SK-N-MC (cell line): ENCODE measurements at regions not wholly inside any gene's neighbourhood (a gene's known extent, or its start where the extent isn't known, plus 50 kb on each side); places are given as distances from the start of the nearest gene placed in this dataset.

ENCODE experiments used
- DNase-seq: peaks from one replicate; pipeline ENCODE4 v3.0.0-alpha.2; 2011; ENCODE audit warnings: low read depth, low spot score
- H3K27ac ChIP-seq: fragments of 200-600 bp; sonication (generic); 2 replicates; pipeline ENCODE4 v1.5.1; 2016; ENCODE audit warnings: mixed run types
- H3K36me3 ChIP-seq: fragments of 200-600 bp; sonication (generic); 2 replicates; pipeline ENCODE4 v1.6.1; 2017; ENCODE audit warnings: antibody characterized with exemption, low read length, mixed read lengths; ENCODE audit not compliant: insufficient read depth
- H3K4me3 ChIP-seq: fragments of 200-600 bp; sonication (generic); 2 replicates; pipeline ENCODE4 v1.5.1; 2016
- H3K9ac ChIP-seq: fragments of 200-600 bp; sonication (generic); 2 replicates; pipeline ENCODE4 v1.8.0; 2017; ENCODE audit warnings: mixed run types, mixed read lengths; ENCODE audit not compliant: insufficient read length
- H3K9me3 ChIP-seq: fragments of 200-600 bp; sonication (generic); 2 replicates; pipeline ENCODE4 v1.6.1; 2017; ENCODE audit warnings: low read depth, mild to moderate bottlenecking, antibody characterized with exemption, low read length, moderate library complexity, mixed read lengths
- EZH2 ChIP-seq: fragments of 200-600 bp; sonication (generic); IDR thresholded peaks from one replicate; pipeline ENCODE4 v1.6.1; 2017; ENCODE audit warnings: antibody characterized with exemption
- FOXP2 ChIP-seq: optimal IDR thresholded peaks from 2 replicates; pipeline ENCODE3; 2011; ENCODE audit warnings: mild to moderate bottlenecking, moderate library complexity; ENCODE audit not compliant: insufficient read depth; ENCODE audit errors: extremely low read length, control extremely low read depth
- POLR2AphosphoS5 ChIP-seq: IDR thresholded peaks from 2 replicates; pipeline ENCODE4 v1.6.1; 2012; ENCODE audit warnings: mild to moderate bottlenecking, low read depth, low read length, borderline replicate concordance

DNA sequence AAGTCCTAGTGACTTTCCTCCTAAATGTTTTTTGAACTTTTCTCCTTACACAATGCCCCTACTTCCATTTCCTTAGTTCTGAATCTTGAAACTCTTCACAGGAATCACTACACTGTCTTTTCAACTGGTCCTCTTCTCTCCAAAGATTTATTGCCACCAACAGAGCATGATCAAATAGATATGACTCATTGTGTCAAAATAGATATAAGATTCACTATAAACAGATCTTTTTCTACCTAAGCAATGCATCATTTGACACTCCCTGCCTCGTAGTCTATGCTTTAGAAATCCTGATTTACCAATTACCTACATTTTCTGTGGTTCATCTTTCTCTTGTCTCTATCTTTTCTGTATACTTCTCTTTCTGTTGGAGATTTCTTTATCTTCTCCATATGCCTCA, 789.6 kb upstream of the SLIT2 start:
- TF ChIP-seq EZH2 (no peak), FOXP2 (no peak), POLR2AphosphoS5 (no peak)
- no peak overlapping the region for H3K9ac ChIP-seq
- no peak for DNase-seq
- H3K9me3 ChIP-seq: no peaks in the 10 kb centered on the region
- no peaks in the 10 kb centered on the region for H3K36me3 ChIP-seq
- no peak overlapping the region for H3K4me3 ChIP-seq
- H3K27ac ChIP-seq: no peak overlapping the region

DNA sequence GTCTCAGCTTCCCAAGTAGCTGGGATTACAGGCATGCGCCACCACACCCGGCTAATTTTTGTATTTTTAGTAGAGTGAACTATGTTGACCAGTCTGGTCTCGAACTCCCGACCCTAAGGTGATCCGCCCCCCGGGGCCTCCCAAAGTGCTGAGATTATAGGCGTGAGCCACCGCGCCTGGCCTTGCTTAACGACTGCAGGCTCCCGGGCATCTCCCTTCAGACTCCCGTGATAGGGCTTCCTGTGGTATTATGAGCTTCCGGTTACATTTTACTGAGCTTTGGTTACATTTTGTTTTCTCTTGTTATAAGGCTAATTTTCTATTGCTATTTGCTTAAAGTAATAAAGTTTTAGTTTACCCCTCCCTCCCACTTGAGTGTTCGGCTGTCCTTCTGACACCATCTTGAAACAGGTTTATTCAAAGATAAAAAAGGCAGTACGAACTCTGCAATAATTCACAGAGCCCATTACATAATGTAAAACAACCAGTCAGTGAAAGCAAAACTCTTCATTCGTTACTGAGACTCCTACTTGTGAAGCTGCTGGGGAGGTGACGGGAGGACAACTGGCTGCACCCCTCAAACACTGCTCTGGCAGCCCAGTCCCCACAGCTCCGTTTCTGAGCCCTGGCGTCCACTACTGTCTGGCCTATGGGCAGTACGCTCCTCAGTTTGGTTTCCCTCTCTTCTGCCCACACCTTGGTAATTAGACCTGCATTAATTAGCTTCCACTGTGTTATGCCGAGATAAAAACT, 795.7 kb upstream of the SLIT2 start:
- TF ChIP-seq POLR2AphosphoS5 (no peak), FOXP2 (no peak), EZH2 (no peak)
- no peak for DNase-seq

DNA sequence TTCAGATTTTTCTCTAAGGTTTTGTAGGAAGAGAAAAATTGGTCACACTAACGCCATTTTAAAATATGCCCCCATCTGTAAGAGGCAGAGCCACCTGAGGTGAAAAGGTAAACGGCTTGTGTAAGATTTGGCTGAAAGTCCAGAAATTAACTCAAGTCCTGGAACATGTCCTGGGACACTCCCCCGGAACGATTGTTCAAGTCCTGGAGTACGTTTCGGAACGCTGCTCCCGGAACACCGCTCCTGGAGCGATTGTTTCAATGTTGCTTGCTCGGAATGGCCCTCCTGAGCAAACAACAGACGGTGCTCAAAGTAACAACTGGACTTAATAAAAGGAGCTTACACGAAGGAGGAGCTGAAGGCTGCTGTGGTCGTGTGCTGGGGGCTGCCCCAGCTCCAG, 796.5 kb upstream of the SLIT2 start:
- H3K9ac ChIP-seq: no peak overlapping the region

More for the DNA sequence above, 795.7 kb upstream of the SLIT2 start:
- H3K36me3 ChIP-seq: no peaks in the 10 kb centered on the region
- no peak overlapping the region for H3K9ac ChIP-seq
- no peaks in the 10 kb centered on the region for H3K9me3 ChIP-seq
- no peak overlapping the region for H3K27ac ChIP-seq
- no peak overlapping the region for H3K4me3 ChIP-seq

DNA sequence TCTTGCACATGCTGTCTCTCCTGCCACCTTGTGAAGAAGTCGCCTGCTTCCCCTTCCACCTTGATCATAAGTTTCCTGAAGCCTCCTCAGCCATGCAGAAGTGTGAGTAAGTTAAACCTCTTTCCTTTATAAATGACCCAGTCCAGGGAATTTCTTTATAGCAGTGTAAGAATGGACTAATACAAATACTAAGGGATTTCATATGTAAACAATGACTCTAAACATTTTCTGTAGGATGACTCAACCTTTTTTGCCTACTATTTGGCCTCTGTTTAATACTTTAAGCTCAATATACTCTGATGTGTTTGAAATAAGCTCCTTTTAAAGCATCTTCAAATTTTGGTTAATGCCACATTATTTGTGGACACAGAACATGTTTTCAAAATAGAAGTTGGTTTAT, 813.5 kb upstream of the SLIT2 start:
- TF ChIP-seq POLR2AphosphoS5: no peak
- no peak for TF ChIP-seq EZH2
- TF ChIP-seq FOXP2: no peak
- DNase-seq: no peak
- no peak overlapping the region for H3K9ac ChIP-seq
- H3K27ac ChIP-seq: no peak overlapping the region
- H3K36me3 ChIP-seq: no peaks in the 10 kb centered on the region
- H3K4me3 ChIP-seq: no peak overlapping the region
- no peaks in the 10 kb centered on the region for H3K9me3 ChIP-seq

More for the DNA sequence above, 796.5 kb upstream of the SLIT2 start:
- DNase-seq: no peak
- TF ChIP-seq POLR2AphosphoS5: no peak
- H3K4me3 ChIP-seq: no peak overlapping the region
- H3K27ac ChIP-seq: no peak overlapping the region
- no peaks in the 10 kb centered on the region for H3K9me3 ChIP-seq
- H3K36me3 ChIP-seq: no peaks in the 10 kb centered on the region

DNA sequence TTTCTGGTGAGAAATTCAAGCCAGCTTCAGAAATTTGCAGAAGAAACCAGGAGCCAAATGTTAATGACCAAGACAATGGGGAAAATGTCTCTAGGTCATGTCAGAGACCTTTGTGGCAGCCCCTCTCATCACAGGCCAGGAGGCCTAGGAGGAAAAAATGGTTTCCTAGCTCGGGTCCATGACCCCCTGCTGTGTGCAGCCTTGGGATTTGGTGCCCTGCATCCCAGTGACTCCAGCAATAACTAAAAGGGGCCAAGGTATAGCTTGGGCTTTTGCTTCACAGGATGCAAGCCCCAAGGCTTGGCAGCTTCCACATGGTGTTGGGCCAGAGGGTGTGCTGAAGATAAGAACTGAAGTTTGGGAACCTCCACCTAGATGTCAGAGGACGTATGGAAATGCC, 814.7 kb upstream of the SLIT2 start:
- Histone ChIP-seq H3K4me3 (no peak overlapping the region), H3K27ac (no peak overlapping the region), H3K9ac (no peak overlapping the region), H3K36me3 (no peaks in the 10 kb centered on the region), H3K9me3 (no peaks in the 10 kb centered on the region)
- TF ChIP-seq EZH2 (no peak), POLR2AphosphoS5 (no peak), FOXP2 (no peak)
- DNase-seq: no peak

DNA sequence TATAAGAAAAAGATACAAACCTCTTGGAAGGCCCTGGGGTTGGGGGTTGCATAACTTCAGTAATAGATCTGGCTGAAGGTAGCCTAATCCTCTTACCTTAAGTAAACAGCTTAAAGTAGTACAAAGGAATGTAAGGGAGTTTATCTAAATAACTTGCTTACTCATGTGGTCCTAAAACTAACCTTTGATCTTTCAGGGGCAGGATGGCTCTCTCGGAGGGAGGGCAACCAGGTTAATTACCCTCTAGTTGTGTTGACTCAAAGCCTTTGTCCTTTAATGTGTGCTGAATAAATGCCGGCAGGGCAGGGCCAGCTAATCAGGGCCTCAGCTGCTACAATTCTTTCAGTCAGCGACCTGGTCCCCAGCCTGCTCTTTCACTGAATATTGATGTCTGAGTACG, 822.0 kb upstream of the SLIT2 start:
- Histone ChIP-seq H3K36me3 (no peaks in the 10 kb centered on the region), H3K4me3 (no peak overlapping the region), H3K27ac (no peak overlapping the region), H3K9ac (no peak overlapping the region), H3K9me3 (no peaks in the 10 kb centered on the region)
- TF ChIP-seq FOXP2: no peak
- TF ChIP-seq EZH2: no peak
- TF ChIP-seq POLR2AphosphoS5: no peak
- no peak for DNase-seq

DNA sequence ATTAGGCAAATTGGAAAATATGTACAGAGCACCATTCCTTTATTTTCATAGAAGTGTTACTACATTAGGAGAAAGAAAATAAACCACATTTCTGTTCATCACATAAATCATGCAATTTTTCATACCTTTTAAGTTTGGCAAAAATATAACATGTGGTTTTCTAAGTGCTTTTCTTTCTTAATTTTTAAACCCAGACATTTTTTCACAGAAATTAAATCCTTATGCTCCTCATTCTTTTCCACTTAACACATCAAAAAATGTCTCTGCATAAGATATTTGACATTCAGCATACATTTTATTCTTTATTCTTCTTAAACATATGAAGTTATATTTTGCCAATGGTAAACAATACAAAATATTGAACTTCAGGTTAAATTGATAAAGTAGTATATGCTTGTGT, 826.6 kb upstream of the SLIT2 start:
- no peak for DNase-seq
- no peaks in the 10 kb centered on the region for H3K36me3 ChIP-seq
- no peaks in the 10 kb centered on the region for H3K9me3 ChIP-seq
- no peak overlapping the region for H3K27ac ChIP-seq
- H3K9ac ChIP-seq: no peak overlapping the region
- no peak overlapping the region for H3K4me3 ChIP-seq
- TF ChIP-seq EZH2: no peak
- no peak for TF ChIP-seq POLR2AphosphoS5
- no peak for TF ChIP-seq FOXP2

DNA sequence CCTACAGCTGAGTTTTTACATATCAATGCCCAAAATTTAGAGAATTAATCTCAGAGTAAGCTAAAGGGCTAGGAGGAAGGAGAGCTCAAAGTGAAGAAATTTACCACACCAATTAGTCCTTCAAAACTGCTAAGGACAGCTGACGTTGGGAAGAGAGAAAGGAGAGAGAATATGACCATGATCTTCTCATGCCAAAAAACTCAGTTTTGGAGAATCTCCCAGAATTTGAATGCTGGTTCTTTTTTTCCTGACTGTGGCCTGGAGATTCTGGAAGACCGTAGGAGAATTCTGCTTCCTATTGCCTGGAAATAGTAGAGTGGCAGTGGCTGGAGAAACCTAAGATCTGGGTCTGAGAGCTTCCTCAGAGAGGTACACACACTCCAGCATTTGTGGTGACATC, 834.4 kb upstream of the SLIT2 start:
- Histone ChIP-seq H3K4me3 (no peak overlapping the region), H3K36me3 (no peaks in the 10 kb centered on the region), H3K9me3 (no peaks in the 10 kb centered on the region), H3K27ac (no peak overlapping the region), H3K9ac (no peak overlapping the region)
- no peak for TF ChIP-seq EZH2
- no peak for TF ChIP-seq FOXP2
- no peak for TF ChIP-seq POLR2AphosphoS5
- no peak for DNase-seq

DNA sequence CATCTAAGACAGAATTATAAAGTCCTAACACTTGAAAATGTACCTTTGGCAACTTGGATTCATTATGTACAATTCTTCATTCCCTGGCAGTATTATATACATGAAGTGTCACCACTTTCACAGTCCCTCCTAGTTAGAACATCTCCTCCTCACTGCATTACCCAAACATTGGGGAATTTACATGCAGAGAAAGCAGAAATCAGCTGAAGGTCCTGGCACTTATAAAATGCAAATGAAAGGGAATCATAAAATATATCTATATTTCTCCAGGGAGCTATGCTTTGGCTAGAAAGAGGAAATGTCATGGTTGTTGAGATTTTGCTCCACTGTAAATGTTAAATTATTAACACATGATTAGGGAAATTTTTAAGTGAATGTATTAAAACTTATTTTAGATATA, 835.6 kb upstream of the SLIT2 start:
- Histone ChIP-seq H3K27ac (no peak overlapping the region), H3K36me3 (no peaks in the 10 kb centered on the region), H3K9me3 (no peaks in the 10 kb centered on the region), H3K9ac (no peak overlapping the region), H3K4me3 (no peak overlapping the region)
- DNase-seq: no peak
- no peak for TF ChIP-seq POLR2AphosphoS5
- no peak for TF ChIP-seq EZH2
- TF ChIP-seq FOXP2: no peak
